ENCODE measurements at regions not wholly inside any gene's neighbourhood (a gene's known extent, or its start where the extent isn't known, plus 50 kb on each side); places are given as distances from the start of the nearest gene placed in this dataset.

DNA sequence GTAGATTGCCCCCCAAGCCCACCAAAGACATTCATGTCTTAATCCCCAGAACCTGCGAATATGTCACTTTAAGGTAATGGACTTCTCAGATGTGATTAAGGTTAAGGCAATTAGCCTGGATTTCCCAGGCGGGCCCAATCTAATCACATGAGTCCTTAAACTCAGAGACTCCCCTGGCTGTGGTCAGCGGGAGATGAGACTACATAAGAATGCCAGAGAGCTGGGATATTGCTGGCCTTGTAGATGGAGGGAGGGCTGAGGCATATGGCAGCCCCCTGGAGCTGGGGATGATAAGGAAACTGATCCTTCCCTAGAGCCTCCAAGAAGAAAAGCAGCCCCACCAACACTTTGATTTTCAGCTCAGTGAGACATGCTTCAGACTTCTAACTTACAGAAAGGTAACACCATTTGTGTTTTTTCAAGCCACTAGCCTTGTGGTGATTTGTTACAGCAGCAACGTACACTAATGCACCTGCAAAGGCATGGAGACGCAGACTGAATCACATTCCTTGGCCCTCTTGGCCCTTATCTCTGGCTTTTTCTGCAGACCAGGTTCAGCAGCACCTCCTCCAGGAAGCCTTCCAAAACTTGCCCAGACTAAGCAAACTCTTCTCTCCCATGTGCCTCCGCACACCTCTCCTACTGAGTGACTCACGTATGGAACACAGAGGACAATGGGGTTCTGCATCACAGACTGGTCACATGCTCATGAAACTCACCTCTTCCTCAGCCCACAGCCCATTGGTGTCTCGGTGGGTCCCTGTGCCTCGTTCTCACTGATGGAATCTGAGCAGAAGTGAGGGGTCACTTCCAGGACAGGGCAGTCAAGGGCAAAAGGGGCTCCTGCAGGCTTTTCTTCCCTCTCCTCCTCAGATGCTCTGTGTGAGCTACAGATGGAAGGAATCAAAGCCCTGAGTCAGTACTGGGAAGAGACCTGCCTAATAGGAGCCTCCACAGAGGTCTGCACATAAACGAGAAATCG, 86.3 kb upstream of the HMGXB4 start:
- TF ChIP-seq, protein P1, sequence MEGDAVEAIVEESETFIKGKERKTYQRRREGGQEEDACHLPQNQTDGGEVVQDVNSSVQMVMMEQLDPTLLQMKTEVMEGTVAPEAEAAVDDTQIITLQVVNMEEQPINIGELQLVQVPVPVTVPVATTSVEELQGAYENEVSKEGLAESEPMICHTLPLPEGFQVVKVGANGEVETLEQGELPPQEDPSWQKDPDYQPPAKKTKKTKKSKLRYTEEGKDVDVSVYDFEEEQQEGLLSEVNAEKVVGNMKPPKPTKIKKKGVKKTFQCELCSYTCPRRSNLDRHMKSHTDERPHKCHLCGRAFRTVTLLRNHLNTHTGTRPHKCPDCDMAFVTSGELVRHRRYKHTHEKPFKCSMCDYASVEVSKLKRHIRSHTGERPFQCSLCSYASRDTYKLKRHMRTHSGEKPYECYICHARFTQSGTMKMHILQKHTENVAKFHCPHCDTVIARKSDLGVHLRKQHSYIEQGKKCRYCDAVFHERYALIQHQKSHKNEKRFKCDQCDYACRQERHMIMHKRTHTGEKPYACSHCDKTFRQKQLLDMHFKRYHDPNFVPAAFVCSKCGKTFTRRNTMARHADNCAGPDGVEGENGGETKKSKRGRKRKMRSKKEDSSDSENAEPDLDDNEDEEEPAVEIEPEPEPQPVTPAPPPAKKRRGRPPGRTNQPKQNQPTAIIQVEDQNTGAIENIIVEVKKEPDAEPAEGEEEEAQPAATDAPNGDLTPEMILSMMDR (IDR thresholded peaks at IDR 0.05; ENCODE audit: insufficient read depth, low read depth, low read length) = no peak
- DNase-seq (ENCODE audit: low read depth) = no peak
- H3K4me3 ChIP-seq (ENCODE audit: low read depth, low read length) = no peak overlapping the region

DNA sequence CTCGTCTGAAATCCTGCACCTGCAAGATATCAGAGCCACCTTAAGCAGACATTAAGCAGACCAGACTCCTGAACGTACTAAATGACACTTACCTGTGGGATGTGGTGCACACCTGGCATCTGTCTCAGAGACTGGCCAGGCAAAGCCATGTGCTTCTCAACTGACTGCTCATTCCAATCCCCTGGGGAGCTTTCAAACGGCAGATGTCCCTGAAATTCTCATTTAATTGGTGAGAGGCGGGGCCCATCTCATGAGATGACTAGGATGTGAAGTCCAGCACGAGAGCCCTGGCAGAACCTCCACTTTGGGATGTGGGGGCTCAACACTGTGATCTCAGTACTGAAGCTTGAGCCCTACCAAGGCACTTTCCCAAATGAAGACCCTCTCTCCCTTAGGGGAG, 84.9 kb upstream of the HMGXB4 start:
- no peak for DNase-seq (ENCODE audit: low read depth)
- H3K4me3 ChIP-seq (ENCODE audit: low read depth, low read length) = no peak overlapping the region
- TF ChIP-seq, protein P1 (IDR thresholded peaks at IDR 0.05; ENCODE audit: insufficient read depth, low read depth, low read length) = no peak

DNA sequence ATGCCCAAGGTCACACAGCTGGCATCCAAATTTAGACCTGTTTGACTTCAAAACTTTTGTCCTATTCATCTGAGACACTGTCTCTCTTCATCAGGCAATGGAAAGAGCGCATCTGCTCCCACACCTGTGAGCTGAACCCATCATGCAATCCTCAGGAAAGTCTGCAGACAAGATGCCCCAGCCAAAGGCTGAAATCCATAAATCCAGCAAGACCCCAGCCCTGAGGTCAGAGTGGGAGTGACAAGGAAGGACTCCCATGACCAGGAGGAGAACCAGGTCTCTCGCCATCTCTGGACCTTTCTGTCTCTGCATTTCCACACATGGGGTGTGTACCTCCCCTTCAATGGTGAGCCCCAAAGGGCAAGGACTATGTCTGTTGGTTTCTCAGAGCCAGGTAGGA, 83.6 kb upstream of the HMGXB4 start:
- DNase-seq (ENCODE audit: low read depth) = no peak
- TF ChIP-seq, protein P1 (IDR thresholded peaks at IDR 0.05; ENCODE audit: insufficient read depth, low read depth, low read length) = no peak
- no peak overlapping the region for H3K4me3 ChIP-seq (ENCODE audit: low read depth, low read length)

DNA sequence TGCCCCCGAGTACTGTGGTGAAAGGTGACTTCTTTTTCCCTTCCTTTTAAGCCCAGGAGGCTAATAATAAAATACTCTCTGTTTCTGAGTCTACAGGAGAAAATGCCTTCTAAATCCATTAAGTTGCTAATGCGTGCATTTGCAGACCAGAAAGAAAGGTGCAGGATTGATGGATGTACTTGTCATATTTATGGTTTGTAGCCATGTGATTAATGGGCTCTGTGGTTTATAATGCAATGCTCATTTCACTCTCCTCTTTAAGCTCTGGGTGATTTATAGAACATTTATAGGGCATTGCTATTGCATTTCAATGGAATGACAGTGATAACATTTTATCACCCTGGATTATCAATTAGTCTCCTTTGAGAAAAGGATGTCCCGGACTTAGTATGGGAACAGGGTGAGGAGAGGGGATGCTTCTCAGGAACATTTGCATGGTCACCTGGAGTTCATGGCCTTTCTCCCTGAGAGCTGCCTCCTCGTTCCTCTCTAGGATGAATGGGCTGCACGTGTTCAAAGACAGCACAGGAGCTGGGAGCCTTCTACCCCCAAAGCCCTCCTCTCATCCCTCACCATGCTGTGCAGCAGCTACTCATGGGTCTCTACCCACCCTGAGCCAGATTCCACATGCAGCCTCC, 82.8 kb upstream of the HMGXB4 start:
- TF ChIP-seq, protein P1 (IDR thresholded peaks at IDR 0.05; ENCODE audit: insufficient read depth, low read depth, low read length) = no peak

DNA sequence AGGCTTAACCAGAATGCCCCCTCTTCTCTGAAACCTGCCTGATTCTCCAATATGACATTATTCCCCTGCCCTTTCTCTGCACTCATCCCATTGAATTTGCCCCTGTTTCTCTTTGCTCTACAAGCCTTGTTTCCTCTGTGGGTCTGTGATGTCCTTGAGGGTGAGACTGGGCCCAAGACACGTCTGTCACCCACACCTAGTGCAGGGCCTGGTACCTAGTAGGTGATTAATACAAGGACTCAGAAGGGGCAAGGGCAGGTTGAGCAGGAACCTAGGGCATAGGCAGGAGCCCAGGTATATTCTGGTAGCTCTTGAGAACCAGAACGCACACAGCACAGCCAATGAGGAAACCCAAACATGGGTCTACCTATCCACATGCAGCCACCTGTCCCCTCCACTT, 81.9 kb upstream of the HMGXB4 start:
- DNase-seq (ENCODE audit: low read depth) = no peak
- TF ChIP-seq, protein P1 (IDR thresholded peaks at IDR 0.05; ENCODE audit: insufficient read depth, low read depth, low read length) = no peak
- no peak overlapping the region for H3K4me3 ChIP-seq (ENCODE audit: low read depth, low read length)

More for the DNA sequence above, 82.8 kb upstream of the HMGXB4 start:
- H3K4me3 ChIP-seq (ENCODE audit: low read depth, low read length) = no peak overlapping the region
- no peak for DNase-seq (ENCODE audit: low read depth)

DNA sequence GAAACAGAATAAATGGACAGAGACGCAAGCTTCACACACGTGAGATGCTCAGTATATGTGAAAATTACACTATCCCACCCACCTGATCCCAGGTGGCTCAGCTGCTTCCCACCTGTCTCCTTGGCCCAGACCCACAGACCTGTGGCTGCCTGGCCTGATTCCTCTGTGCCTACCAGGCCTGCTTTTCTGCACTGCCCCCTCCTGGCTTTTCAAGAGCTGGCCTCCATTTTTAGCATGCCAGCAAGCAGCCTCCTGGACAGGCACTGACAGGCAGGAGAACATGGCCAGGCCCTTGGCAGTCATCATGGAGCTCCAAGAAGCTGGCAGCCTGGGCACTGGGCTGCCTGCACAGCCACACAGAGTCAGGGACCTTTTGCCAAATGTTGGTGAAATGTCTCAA, 79.5 kb upstream of the HMGXB4 start:
- DNase-seq (ENCODE audit: low read depth) = no peak
- TF ChIP-seq, protein P1 (IDR thresholded peaks at IDR 0.05; ENCODE audit: insufficient read depth, low read depth, low read length) = no peak
- no peak overlapping the region for H3K4me3 ChIP-seq (ENCODE audit: low read depth, low read length)

All from fibroblast of villous mesenchyme (primary cell).